HG02610 (cell line): ENCODE measurements at regions not wholly inside any gene's neighbourhood (a gene's known extent, or its start where the extent isn't known, plus 50 kb on each side); places are given as distances from the start of the nearest gene placed in this dataset.

Experiments used
- ATAC-seq: cut with Tn5 transposase; IDR thresholded peaks from one replicate; pipeline ENCODE4 v1.9.1; 2021; ENCODE audit warnings: mild to moderate bottlenecking, moderate library complexity; ENCODE audit not compliant: unreplicated experiment

GRCh38 chr7:115153176-115153575 lies 231.3 kb downstream of the MDFIC start:
- ATAC-seq = no peak

GRCh38 chr7:115146148-115146547 lies 224.3 kb downstream of the MDFIC start:
- no peak for ATAC-seq

DNA sequence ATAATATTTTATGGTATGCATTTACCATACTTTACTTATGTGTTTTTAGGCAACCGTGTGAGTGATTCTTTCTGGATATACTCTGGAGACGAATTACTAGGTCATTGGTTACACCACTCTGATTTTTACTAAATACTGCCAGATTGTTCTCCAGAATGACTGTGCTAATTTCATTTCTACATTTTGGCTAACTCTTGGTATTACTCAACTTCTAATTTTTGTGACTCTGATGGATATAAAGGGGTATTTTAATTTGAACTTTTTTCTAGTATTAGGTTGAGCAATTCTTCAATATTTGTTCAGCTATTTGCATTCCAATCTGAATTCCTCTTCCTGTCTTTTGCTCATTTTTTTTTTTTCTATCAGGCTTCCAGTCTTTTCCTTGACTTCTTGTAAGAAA lies 223.6 kb downstream of the MDFIC start:
- ATAC-seq = peak; percentile 98

GRCh38 chr7:115137816-115138215 lies 215.9 kb downstream of the MDFIC start:
- peak; percentile 59 for ATAC-seq

DNA sequence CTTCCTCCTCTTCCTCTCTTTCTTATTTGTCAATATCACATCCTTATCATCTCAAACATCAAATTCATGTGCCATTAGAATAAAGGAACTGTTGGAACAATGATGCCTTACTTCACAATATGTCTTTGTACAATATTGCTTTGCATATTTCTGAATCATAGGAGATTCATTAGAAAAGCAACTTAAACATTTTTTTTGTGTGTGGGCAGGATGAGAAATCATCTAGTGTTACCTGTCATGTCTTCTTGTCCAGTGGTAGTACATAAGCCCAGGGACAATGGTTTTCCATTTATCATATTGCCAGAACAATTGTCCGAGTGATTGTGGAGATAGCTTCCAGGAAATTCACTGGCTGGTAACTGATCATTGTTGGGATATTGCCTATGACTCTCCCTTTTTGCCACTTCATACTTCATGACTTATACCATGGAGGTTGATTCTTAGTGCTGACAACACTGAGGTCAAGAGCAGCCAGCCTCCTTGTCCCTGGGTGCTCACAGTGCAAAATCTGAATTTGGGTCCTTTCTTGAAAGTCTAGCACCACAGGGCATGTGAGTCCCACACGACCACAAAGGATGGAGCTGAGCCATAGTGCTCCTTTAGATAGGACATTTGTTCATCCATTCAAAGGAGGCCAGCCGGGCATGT lies 215.0 kb downstream of the MDFIC start:
- ATAC-seq = no peak

- ATAC-seq = peak; percentile 67
Observed at GRCh38 chr7:115135769-115136410, 214.0 kb downstream of the MDFIC start.

GRCh38 chr7:115135146-115135545 lies 213.3 kb downstream of the MDFIC start:
- ATAC-seq = no peak

GRCh38 chr7:115133248-115133647 lies 211.4 kb downstream of the MDFIC start:
- no peak for ATAC-seq

DNA sequence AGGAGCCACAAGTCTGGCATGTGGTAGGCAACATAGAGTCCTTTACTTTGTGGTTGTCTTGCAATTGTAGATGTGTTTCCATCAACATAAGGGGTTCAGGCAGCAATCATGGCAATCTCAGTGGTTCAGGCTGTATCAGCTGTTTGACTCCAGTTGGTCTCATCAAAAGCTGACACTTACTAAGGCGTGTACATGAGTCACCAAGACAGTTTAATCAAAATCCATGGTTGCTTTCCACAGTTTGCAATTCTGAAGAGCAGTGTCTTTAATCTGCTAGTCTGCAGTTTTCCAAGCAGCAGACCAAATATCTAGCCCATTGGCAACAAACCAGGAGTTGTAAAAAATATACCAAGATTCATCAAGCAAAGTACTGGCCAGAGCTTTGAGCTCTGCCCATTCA lies 210.2 kb downstream of the MDFIC start:
- no peak for ATAC-seq

DNA sequence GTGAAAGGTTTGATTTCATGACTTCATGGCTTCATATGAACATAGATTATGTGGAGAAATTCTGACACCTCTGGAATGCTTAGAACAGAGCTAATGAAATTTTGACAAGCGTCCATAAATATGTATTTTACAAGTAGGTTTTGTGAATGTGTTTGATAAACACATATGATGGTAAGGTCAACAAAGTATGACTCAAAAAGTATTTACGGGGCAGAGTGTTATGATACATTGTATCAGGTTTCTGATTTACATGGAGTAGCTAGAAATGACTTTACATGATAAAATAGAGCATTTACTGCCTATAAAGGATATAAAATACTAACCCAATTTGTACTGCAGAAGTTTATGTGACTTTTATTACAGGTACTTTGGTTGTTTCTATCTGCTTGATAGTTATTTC lies 206.3 kb downstream of the MDFIC start:
- ATAC-seq = no peak

GRCh38 chr7:115127399-115128021 lies 205.6 kb downstream of the MDFIC start:
- no peak for ATAC-seq

DNA sequence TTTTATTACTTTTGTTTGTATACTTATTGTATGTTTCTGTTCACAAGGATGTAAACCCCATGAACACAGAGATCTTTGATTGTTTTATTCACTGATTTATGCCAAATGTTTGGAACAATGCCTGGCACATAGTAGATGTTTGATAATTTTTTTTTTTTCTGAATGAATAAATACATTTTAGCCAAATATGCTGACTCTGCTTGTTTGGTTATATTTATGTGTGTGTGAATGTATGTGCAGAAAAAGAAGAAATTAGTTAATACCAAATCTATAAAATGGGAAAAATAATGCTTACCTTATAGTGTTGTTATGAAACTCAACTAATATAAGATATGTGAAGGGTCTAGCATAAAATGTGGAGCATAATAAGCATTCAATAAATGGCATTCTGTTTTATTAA lies 203.9 kb downstream of the MDFIC start:
- ATAC-seq = no peak

DNA sequence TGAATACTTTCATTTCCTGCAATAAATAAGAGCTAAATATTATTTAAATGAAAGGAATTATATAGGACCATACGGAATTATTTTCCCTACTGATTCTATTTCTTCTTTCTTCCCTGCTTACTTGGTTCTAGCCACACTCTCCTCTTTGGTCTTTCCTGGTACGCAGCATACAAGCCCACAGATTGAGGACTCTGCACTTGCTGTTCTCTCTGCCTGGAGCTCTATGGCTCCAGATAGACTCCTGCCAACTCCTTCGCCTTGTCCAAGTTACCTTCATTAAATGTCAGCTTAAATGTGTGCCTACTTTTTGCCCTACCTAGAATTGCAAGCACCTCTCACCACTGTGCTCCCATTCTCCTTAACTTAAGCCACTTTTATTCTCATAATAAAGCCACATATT lies 203.4 kb downstream of the MDFIC start:
- ATAC-seq = no peak

DNA sequence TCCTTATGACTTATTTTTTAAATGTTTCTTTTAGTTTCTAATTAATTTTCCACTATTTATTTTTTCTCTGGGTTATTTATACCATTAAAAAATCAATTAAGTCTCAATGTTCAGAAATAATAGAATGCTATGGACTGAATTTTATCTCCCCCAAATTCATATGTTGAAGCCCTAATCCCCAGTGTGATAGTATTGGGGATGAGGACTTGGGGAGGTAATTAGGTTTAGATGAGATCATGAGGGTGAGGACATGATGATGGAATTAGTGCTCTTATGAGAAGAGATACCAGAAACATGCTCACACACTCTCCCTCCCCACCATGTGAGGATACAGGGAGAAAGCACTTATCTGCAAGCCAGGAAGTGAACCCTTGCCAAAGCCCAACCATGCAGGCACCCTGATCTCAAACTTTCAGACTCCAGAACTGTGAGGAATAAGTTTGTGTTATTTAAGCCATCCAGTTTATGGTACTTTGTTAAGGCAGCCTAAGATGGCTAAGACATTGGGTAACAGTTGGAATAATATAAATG lies 202.6 kb downstream of the MDFIC start:
- ATAC-seq = no peak

DNA sequence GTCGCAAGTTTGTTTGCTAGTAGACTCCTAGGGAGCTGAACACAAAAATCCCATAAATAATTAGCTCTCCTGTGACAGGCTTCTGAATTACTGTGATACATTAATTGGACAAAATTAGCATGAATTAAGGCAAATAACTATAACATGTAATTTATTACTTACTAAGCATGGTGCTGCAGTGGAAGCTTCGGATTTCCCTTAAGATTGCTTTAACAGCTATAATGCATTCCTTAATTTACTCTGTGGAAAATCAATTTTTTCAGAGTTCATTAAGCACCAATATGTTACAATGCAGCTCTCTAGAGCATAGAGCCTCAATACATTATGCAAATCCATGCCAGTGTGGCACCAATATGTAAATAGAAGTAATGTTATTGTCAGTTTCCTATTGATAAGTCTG lies 201.5 kb downstream of the MDFIC start:
- ATAC-seq = no peak

GRCh38 chr7:115122388-115122787 lies 200.5 kb downstream of the MDFIC start:
- ATAC-seq = no peak

GRCh38 chr7:115117748-115118147 lies 195.9 kb downstream of the MDFIC start:
- no peak for ATAC-seq

DNA sequence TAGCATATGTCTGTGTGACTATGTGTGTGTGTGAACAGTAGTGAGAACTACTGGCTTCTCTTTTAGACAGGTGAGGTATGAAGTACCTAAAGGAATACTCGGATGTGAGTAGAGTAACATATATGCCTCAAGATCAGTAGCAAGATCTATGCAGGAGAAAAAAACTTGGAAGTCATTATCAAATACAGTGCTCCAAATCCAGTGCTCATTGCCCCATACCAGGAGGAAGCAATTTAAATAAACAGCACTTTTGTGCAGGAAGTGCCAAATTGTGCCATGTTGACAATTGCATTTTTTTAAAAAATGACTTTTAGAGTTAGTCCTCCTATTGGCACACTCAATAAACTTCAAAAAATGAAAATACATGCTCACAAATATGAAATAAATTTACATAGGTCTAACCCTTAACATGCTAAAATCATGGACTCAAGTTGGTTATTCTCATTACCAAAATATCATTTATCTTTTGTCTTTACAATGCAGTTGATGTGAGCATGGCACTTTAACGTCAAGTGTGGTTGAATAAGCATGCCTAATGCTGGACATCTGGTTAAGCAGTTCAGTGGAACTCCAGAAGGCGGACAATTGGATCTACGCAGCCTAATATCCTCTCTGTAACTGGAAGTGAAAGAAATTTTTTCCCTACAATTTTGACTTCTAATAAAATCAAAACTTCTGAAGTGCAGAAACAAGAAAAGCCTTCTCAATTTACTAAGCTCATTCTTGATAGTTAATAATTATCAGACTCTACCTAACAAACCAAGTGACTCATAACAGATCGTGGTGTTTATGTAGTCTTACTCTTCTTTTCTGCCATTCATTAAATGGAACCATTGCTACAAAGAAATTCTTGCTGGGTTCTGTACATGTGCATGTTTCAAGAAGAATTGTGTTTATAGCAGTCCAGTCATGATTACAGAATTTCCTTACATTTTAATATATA lies 195.2 kb downstream of the MDFIC start:
- no peak for ATAC-seq

DNA sequence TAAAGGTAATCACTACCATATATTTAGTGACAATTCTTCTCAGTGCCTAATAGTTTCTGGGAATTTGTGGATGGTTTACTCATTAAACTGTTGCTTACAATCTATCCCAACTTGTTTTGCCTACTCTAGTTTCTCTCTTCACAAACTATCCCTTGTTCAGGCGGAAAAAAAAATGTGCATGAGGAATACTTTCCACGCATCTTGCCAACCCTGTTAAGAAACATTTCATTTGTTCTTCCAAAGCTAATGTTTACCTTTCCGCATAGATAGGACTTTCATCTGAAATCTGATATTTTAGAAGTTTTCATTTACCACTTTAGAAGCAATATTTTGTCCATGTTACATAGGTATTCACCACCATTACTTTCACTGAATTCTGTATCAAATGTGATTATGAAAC lies 191.9 kb downstream of the MDFIC start:
- no peak for ATAC-seq

- ATAC-seq = no peak
Observed at GRCh38 chr7:115113131-115113530, 191.2 kb downstream of the MDFIC start.

- no peak for ATAC-seq
Observed at GRCh38 chr7:115110523-115110922, 188.6 kb downstream of the MDFIC start.
